HK-2 (cell line): ENCODE measurements at regions not wholly inside any gene's neighbourhood (a gene's known extent, or its start where the extent isn't known, plus 50 kb on each side); places are given as distances from the start of the nearest gene placed in this dataset.

Experiments used
- DNase-seq: peaks from one replicate; pipeline ENCODE4 v3.0.0-alpha.2; 2018; ENCODE audit not compliant: unreplicated experiment

- no peak for DNase-seq
Observed at GRCh38 chr4:132860976-132861375, 288.1 kb upstream of the PCDH10 start.

DNA sequence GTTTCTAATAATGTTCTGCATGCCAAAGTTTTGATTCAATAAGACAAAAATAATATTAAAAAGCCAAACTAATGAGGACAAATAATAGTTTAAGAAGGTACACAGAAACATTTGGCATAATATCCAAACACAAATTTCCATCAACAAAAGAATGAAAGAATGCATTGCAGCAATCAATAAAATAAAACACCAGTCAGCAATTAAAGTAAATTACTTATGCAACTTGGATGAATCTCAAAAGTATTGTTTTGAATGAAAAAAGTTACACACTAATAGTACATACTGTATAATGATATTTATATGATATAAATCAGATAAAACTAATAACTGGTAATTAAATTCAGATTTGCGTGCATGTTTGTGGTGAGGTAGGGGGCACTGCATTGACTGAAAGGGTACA lies 285.5 kb upstream of the PCDH10 start:
- DNase-seq, result no peak

DNA sequence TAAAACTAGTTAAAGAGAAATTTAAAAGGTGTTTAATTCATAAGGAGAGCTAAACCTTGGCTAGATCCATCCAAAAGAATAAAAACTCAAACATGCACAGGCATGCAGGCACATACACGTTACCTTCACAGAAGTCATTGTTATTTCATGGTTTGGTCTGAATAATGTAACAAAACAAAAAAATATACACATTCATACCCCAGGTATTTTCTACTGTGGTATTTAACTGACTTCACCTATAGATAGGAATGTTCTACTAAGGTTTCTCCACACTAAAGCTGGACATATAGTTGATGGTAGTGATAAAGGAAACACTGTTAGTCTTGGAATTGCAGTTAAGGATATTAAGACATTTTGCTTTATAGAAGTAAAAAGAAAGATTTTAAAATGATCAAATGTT lies 283.6 kb upstream of the PCDH10 start:
- no peak for DNase-seq

DNA sequence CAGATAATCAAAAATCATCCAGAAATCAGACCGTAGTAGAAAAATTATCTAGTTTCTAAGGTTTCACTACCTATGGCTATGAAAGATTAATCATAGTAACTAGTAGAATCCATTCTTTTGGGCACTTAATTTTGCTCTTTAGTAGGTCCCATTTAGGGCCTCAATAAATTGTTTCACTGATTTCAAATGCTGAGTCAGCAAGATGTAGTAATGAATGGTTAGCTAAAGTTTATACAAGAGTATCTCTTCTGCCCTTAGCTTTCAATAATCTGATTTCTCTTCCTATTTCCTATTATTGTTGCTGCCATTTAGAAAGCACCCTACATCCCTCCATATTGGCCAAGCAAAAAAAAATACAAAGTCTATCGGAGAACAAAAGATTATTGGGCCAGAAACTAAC lies 283.2 kb upstream of the PCDH10 start:
- DNase-seq, result no peak

- DNase-seq, result no peak
Observed at GRCh38 chr4:132866616-132867015, 282.5 kb upstream of the PCDH10 start.

GRCh38 chr4:132893787-132894186 lies 255.3 kb upstream of the PCDH10 start:
- no peak for DNase-seq

DNA sequence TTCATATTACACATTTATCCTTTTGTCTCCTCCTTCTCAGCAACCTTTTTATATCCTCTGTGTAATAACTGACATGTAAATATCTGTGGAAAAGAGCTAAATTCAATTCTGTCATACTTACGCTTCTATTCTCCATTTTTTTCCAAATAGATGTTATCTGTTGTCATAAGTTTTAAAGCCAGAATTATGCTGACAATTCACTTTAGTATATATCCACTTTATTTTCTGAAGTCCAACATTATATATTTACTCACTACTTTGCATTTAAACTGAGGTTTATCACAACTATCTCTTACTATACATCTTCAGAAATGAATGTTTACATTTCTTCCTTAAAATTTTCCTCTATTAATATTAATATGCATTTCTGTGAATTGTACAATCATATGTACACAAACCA lies 247.9 kb upstream of the PCDH10 start:
- no peak for DNase-seq

DNA sequence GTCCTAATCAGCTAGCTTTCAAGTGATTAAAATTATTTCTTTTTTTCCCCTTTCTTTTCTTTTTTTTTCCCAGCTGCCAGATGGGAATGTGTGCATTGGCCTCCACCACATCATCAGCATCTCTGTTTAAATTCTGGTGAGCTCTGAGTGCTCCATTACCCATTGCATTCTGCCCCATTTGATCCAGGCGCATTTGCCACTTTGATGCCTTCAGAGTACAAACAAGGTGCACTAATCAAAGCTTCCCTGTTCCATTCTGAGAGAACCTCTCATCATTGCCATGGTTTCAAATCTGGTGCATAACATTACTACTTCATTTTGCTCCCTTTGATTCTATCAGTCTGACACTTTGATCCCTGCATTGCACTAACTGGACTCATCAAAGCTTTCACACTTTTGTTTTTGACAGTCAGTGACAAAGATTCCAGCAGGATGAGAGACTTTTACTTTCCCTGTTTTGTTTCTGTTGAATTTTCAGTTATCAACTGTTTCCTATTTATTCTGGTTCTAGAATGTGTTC lies 238.8 kb upstream of the PCDH10 start:
- DNase-seq, result no peak

DNA sequence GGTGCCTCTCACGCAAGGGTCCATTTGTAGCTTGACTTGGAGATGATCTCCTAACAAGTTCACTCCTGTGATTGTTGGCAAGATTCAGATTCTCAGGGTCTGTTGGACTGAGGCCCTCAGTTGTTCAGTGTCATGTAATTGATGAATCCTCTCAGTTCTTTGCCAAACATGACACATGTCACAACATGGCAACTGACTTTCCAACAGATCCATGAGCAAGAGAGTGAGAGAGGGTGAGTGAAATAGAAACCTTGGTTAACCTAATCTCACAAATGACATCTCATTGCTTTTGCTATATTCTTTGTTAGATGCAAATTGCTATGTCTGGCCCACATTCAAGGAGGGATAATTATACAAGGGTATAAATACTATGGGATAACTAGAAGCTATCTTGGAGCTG lies 231.0 kb upstream of the PCDH10 start:
- no peak for DNase-seq

DNA sequence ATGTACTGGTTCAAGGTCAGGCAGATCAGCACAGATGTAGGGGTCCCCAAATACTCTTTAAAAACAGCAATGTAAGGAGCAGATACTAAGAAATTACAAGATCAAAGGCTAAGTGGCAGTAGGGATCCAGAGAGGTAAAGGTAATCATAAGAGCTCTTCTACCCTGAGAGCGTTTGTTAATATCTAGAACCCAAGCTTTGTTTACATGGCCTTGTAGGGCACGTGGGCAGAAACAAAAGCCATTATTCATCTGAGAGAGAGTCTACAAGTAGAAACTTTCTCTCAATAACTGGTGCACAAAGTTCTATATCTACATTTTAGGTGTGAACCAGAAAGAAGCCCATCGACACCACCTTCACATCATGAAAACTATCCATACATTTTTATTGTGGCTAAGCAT lies 225.6 kb upstream of the PCDH10 start:
- no peak for DNase-seq

GRCh38 chr4:132934911-132935310 lies 214.2 kb upstream of the PCDH10 start:
- no peak for DNase-seq

GRCh38 chr4:132955146-132955545 lies 193.9 kb upstream of the PCDH10 start:
- no peak for DNase-seq

DNA sequence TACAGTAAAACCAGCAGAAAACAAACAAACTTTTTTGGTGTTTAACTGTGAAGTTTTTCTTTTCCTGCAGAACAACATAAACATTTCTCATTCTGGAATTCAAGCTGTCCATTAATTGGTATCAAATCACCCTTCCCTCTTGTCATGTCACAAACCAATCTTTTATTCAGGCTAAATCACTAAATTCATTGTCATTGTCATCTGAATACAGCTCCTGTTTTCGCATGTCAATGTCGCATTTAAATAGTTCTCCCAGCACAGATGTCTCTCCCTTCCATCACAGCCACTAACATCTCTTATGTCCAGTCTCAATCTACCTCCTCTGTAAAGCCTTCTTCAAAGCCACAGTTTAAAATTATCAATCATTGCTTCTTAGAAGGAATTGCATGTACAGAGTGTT lies 192.1 kb upstream of the PCDH10 start:
- no peak for DNase-seq

DNA sequence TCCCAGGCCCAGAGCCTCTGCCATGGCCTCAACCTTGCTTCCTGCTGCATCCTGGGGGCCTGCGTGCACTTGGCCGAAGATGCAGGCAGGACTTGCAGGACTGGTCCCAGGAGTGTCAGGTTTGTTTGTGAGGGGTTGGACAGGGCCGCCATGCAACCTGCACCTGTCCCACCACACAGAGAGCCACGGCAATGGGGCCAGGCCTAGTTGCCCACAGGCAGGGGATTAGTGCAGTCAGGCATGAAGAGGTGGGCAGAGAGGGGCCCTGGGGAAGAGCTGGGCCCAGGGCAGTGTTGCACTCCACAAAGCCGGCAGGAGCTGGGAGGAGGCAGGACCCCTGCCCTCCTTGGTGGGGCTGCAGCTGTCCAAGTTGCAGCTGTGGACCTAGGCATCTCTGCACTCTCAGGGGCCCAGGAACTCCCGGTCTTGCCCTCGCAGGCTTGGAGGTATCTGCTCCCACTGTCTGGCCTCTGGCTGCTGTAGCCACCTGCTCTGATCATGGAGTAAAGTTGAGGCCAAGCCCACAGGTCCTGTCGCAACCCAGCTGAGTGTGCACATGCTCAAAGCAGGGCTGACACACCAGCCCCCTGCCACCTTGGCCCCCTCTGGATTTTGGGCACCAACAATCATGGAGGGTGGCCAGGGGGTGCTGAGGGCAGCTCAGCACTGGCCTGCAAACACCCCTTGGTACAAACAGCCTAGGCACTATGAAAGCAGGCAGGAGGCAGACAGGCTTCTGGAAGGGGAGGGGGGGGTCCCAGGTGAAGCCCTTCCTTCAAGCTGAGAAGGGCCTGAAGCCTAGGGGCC lies 190.4 kb upstream of the PCDH10 start:
- DNase-seq, result no peak

GRCh38 chr4:132981611-132982010 lies 167.5 kb upstream of the PCDH10 start:
- no peak for DNase-seq

- DNase-seq, result no peak
Observed at GRCh38 chr4:132982151-132982550, 166.9 kb upstream of the PCDH10 start.

DNA sequence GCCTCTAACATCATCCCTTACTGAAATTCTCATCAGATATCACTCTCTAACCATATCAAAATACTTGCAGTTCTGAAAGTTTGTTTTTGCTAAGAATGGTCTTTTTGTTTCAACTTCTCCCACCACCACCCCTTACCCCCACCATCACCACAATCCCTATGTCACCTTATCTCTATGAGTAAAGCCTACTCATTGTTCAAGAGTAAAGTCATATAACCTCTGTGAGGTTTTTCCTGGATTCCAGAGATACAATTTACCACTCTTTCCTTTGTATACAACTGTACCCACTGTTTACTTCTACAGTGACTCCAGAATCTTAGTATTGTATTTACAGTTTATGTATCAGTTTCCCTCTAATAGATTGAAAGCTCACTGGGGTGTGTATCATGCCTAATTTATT lies 158.0 kb upstream of the PCDH10 start:
- DNase-seq, result no peak

DNA sequence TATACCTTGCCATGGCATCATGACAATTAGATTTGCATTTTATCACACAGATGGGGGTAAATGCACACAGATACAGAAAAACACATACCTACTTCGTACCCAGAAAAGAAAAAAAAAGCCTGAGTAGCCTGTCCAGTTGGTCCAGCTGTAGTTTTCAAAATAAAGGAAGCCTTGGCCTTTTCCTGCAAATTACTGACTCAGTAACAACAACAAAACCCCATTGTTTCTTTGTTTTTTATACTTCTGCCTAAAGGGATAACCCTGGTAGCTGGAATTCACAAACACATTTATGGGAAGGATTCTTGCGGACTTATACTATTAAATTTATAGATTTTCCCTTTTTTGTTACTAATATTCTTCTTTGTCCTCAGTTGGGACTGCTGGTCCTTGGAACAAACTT lies 156.4 kb upstream of the PCDH10 start:
- DNase-seq, result no peak

DNA sequence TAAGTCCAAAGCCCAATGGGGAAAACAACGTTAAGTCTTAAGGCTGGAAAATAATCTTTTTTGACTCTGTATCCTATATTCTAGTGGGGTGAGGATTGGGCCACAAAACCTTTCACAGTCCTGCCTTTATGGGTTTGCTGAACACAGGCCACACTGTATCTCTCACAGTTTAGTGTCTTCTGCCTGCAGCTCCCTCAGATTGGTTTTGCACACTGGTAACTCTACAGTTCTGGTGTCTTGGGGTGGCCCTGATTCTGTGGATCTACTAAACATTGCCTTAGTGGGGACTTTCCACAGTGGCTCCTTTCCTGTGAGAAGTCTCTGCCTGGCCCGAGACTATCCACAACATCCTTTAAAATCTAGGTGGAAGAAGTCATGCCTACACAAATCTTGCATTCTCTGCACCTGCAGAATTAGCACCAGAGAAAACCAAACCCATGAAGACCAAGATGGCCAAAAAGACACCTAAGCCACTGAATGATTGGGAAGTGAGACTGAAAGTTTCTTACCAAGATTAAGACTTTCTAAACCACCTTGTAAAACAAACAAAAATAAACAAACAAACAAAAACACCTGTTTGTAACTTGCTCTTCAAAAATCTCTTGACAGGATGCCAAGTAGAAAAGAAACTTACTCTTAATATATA lies 150.4 kb upstream of the PCDH10 start:
- no peak for DNase-seq

DNA sequence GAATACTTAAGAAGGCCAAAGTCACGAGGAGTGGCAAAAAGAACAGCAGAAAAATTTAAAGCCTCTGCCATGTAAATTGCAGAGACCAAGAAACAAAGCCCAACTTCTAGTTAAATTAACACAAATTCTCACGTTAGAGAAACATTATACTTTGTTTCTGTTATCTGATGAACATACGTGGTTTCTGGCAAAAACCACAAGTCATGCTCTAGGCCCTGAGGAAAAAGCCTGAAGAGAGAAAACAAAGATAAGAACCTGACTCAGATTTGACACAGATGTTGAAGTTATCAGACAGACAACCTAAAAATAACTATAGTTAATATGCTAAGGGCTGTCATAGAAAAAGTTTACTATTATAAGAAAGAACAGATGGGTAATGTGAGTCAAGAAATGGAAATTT lies 149.1 kb upstream of the PCDH10 start:
- DNase-seq, result no peak

DNA sequence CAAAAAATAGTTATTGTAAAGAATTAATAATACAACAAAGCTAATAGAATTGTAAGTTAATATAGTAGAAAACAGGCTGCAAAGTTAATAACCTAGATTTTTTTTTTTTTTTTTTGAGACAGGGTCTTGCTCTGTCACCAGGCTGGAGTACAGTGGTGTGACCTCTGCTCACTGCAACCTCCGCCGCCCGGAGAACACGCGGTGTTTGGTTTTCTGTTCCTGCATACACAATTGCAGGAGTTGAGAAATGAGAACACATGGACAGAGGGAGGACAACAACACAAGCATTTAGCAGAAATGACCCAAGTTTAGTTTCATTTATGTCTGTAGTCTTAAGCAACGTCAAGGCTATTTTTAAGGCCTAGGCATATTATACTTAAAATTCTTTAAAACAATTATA lies 145.9 kb upstream of the PCDH10 start:
- no peak for DNase-seq

GRCh38 chr4:133014473-133015135 lies 134.5 kb upstream of the PCDH10 start:
- DNase-seq, result no peak

GRCh38 chr4:133045288-133045687 lies 103.8 kb upstream of the PCDH10 start:
- DNase-seq, result no peak
